Endothelial cell of hepatic sinusoid (primary cell): ENCODE measurements at regions not wholly inside any gene's neighbourhood (a gene's known extent, or its start where the extent isn't known, plus 50 kb on each side); places are given as distances from the start of the nearest gene placed in this dataset.

Experiments
- in situ Hi-C: cut with HindIII; loops from 2 replicates; pipeline ENCODE4 v1.10.0; 2017; ENCODE audit warnings: low sequenced_read_pairs

DNA sequence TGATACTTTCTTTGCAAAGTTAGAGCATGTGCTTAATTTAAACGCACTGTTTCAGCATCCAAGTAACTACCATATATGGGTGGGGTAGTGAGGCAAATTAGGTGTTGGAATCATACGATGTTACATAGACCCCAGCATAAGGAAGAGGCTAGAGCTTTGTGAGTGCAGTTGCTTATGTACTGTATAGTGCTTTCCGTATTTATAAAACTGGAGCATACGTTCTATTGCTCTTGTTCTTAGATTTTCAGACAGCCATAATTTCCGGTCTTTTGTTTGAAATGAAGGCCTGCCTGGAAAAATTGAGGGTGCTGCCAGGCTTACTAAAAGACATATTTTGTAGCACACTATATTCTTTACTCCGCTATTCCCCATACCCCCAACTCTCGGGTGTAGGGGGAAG, 335.7 kb downstream of the FOXG1 start:
- in situ Hi-C loops: no loop called here

GRCh38 chr14:29102996-29103395, 336.4 kb downstream of the FOXG1 start:
- in situ Hi-C loops: no loop called here

GRCh38 chr14:29108908-29109307, 342.3 kb downstream of the FOXG1 start:
- in situ Hi-C loops: no loop called here

DNA sequence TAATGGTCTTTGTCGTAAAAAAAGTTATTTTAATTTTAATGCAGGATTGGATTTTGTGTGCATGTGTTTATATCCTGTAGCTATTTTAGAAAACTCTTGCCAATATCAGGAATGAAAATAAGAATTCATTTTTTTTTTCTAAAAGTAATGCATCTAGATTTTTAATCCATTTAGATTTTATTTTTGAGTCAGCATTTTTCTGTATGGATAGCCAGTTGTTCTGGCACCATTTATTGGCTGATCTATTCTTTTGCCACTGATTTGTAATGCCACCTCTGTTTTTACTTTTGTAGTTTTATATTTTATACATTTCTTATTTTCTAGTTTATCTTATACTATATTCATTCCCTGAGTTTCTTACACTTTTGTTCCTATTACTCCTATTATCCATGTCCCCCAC, 343.0 kb downstream of the FOXG1 start:
- in situ Hi-C loops: no loop called here

GRCh38 chr14:29111554-29111953, 345.0 kb downstream of the FOXG1 start:
- in situ Hi-C loops: no loop called here

- in situ Hi-C loops: no loop called here
These were observed 356.4 kb downstream of the FOXG1 start for GRCh38 chr14:29123017-29123416.

DNA sequence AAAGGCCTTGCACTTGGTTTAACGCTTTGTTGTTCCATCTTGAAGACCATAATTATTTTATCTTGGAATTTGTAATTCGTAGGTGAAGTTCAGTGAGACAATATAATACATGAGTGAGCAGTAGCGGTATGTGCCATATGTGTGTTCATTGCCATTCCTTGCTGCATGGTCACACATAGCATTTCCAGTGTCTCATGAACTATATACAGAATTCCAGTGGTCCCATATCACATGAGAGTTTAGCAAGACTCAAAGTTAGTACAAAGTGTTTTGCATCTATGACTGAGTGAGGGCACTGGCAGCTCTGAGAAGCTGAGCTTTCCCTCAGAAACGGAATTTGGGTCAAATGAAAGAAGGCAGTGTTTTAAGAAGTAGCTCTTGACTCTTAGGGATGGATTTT, 359.8 kb downstream of the FOXG1 start:
- in situ Hi-C loops: no loop called here

GRCh38 chr14:29126865-29127264, 360.3 kb downstream of the FOXG1 start:
- in situ Hi-C loops: no loop called here

DNA sequence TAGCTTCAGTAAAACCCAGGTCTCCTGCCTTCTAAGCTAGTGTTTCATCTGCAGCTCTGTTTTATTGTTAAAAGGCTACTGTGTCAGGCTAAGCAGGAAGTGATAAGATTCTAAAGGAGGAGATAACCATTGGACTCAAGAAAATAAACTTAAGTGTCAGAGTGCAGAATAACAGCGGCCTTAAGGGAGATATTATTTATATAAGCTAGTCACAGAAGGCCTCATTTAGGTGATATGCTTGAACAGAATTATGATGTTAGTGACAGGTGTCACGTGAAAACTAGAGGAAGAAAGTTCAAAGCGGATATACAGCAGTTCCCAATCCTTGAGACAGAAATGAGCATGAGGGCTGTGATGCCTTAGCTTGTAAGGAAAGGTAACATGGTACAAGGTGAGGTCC, 373.4 kb downstream of the FOXG1 start:
- in situ Hi-C loops: no loop called here

DNA sequence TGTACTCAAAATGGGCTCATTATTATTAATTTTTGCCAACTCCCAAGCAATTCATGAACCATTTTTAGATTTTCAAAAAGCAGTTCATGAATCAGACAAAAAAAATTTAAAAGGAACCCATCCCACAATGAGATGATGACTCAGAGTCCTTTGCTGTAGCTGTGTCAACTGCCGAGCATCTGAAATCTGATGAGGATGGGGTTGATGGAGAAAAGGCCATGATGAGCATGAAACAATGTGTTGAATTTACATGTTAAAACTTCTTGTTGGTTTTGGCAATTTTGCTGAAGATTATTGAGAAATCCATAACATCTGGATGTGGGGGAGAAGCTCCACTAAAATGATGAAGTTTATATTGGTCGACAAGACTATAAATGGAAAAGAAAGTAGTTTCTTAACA, 378.0 kb downstream of the FOXG1 start:
- in situ Hi-C loops: no loop called here

DNA sequence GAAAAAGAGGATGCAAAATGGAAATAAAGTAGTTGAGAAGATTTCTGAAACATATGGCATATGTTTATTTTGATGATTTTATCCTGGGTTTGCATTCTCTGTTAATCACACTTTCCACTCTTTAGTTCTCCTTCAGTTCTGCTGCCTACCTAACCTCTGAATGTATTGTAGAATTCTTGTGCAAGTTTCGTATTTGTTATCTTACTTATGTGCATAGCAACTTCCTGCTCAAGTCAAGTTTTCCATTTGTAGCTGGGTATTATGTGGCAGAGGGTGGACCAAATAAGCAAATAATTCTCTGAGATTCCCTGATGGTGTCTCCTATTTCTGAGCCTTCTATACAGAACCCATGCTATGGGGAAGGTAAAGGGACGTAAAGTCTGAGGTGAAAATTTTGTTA, 381.6 kb downstream of the FOXG1 start:
- in situ Hi-C loops: no loop called here

DNA sequence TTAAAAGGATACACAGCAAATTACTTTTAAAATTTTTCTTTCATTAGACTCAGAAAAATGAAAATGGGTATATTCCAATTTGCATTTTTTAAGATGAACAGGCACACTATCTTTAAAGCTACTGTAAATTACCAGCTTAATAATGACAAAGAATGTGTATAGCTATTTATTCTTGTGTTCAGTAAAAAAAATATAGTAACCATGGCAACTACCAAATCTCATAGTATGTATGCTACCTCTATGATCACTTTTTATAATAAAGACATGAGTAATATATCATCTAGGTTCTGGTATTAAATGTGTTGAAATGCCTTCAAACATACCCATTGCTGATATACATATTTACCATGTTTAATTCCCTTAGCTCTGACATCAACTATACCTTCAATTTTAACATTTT, 383.2 kb downstream of the FOXG1 start:
- in situ Hi-C loops: no loop called here

DNA sequence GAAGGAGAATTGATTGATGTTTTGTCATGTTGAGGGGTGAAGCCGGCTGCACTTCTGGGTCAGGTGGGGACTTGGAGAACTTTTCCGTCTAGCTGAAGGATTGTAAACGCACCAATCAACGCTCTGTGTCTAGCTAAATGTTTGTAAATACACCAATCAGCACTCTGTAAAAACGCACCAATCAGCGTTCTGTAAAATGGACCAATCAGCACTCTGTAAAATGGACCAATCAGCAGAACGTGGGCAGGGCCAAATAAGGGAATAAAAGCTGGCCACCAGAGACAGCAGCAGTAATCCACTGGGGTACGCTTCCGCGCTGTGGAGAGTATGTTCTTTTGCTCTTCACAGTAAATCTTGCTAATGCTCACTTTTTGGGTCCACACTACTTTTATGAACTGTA, 384.1 kb downstream of the FOXG1 start:
- in situ Hi-C loops: no loop called here

GRCh38 chr14:29156096-29156495, 389.5 kb downstream of the FOXG1 start:
- in situ Hi-C loops: no loop called here

- in situ Hi-C loops: no loop called here
These were observed 395.0 kb downstream of the FOXG1 start for GRCh38 chr14:29161593-29161992.

GRCh38 chr14:29163109-29163508, 396.5 kb downstream of the FOXG1 start:
- in situ Hi-C loops: no loop called here

DNA sequence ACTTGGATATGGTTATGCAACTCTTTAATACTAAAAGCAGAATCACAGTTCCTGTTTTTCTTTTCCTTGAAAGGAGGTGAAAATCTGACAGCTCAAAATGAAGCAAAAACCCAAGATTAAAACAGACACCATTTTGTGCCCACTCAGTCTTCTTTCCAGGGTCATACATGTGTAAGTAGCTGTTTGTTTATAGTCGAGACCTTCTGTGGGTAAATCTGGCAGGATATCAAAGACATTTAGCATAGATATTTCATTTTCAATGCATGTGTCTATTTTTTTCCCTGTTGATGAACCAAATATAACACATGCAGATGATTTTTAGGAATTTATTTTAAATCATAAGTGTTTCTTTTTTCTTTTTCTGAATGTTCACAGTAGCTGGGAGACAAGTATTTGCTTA, 398.8 kb downstream of the FOXG1 start:
- in situ Hi-C loops: no loop called here

DNA sequence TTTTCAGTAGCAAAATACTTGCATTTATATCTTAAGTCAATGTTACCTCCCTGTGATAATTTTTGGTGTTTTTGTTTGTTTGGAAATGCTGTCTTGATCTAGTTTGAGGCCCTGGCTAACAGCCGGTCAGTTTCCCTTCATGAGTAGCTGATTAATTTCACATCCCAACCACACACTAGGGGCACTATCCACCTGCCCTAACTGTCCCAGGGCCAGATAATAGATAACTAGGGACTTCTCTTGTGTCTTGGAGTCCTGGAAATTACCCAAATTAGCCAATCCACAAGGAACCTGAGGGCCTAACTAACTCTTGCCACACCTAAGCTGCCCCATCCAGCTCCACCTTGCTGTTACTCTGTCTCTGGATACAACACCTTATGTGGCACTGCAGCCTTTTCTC, 399.9 kb downstream of the FOXG1 start:
- in situ Hi-C loops: no loop called here

GRCh38 chr14:29168149-29168548, 401.6 kb downstream of the FOXG1 start:
- in situ Hi-C loops: no loop called here

DNA sequence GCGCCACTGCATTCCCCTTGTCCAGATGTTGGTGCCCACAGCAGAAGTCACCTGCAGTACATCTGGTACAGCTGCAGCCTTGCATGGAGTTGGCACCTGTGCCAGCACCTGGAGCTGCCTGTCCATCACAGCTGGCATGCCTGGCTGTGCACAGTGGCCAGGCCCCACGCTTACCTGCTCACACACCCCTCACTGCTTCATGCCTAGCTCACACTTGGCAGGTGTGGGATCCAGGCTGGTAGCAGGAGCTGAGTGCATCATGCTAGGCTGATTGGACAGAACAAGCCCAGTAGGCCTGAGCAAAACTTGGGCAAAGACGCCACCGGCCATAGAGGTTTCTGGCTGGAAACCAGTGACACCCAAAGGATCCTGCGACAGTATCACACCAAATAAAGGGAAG, 402.8 kb downstream of the FOXG1 start:
- in situ Hi-C loops: no loop called here

- in situ Hi-C loops: no loop called here
These were observed 409.1 kb downstream of the FOXG1 start for GRCh38 chr14:29175706-29176105.

DNA sequence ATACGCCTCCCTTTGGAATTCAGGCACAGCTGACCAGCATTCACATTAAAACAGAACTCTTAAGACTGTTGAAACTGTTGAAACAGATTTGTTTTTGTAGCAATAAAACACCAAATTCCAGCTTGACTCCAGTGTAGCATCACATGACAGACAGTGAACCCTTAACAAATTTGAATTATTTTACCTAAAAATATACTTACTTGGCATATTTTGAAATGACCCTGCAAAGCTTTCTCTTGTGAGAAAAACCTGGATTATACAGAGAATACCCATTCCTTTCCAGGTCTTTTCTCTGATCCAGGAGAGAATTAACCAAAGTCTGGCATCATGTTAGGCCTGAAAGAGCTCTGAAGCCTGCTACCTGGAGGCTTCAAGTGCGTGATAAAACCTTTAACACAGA, 410.3 kb downstream of the FOXG1 start:
- in situ Hi-C loops: no loop called here

DNA sequence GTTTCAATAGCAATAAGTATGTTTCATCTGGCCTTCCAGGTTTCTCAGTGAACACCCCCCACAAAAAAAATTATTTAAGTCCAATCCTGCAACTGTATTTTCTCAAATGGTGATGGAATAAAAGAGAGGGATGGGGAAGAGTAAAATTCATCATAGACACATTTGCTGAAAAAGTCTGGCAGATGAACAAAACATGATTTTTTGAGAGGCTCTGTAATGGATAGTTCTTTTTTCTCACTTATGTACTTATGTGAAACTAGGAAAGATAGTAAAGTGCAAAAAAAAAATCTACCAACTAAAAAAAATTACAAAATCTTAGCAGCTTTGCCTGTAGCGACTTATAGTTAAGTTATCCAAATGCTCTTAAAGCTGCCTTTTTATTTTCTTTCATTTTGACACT, 412.4 kb downstream of the FOXG1 start:
- in situ Hi-C loops: no loop called here

GRCh38 chr14:29191092-29191491, 424.5 kb downstream of the FOXG1 start:
- in situ Hi-C loops: no loop called here
